Keratinocyte (primary cell): ENCODE measurements at regions not wholly inside any gene's neighbourhood (a gene's known extent, or its start where the extent isn't known, plus 50 kb on each side); places are given as distances from the start of the nearest gene placed in this dataset.
A peak's percentile ranks its signal among the peaks of the same experiment; 100 is the strongest.

Source experiments
- DNase-seq: peaks from one replicate; pipeline ENCODE4 v3.0.0-alpha.2; 2011; ENCODE audit warnings: low read depth, missing footprints, low spot score
- FAIRE-seq: peaks from 2 replicates; lab custom pipeline; 2011; peaks lifted over from hg19 to GRCh38; lab: Jason Lieb, UNC
- H2AFZ ChIP-seq: 2 replicates; pipeline ENCODE4 v1.6.0; 2012; ENCODE audit warnings: low read length, control low read depth, inconsistent platforms; ENCODE audit not compliant: control insufficient read depth
- H3K27ac ChIP-seq: 2 replicates; pipeline ENCODE4 v1.5.1; 2011; ENCODE audit warnings: low read length; ENCODE audit not compliant: control insufficient read depth, insufficient read depth
- H3K27me3 ChIP-seq: 3 replicates; pipeline ENCODE4 v1.6.0; 2011; ENCODE audit warnings: low read length; ENCODE audit not compliant: control insufficient read depth, insufficient read depth; ENCODE audit errors: extremely low read depth
- H3K36me3 ChIP-seq, 2 experiments: 2 replicates in 1 of 2; 3 replicates in 1 of 2; pipeline ENCODE4 v1.5.1; 2011; ENCODE audit warnings: low read length in 2 of 2, mild to moderate bottlenecking in 1 of 2; ENCODE audit not compliant: control insufficient read depth in 2 of 2, insufficient read depth in 2 of 2; ENCODE audit errors: extremely low read depth in 1 of 2
- H3K4me1 ChIP-seq: 3 replicates; pipeline ENCODE4 v1.5.1; 2011; ENCODE audit warnings: low read length; ENCODE audit not compliant: control insufficient read depth, insufficient read depth; ENCODE audit errors: extremely low read depth
- H3K4me2 ChIP-seq: 3 replicates; pipeline ENCODE4 v1.6.0; 2011; ENCODE audit warnings: low read depth, low read length; ENCODE audit not compliant: control insufficient read depth, insufficient read depth; ENCODE audit errors: extremely low read depth
- H3K4me3 ChIP-seq, 3 experiments: fragments of 200-600 bp in 1 of 3; sonication (generic) in 1 of 3; 2 replicates in 2 of 3; 3 replicates in 1 of 3; pipeline ENCODE4 v1.5.1; 2011 to 2016; ENCODE audit warnings: low read length in 3 of 3, mild to moderate bottlenecking in 3 of 3, control low read depth in 2 of 3, inconsistent platforms in 1 of 3, low read depth in 1 of 3, mixed read lengths in 1 of 3, mixed run types in 1 of 3, moderate library complexity in 1 of 3; ENCODE audit not compliant: control insufficient read depth in 2 of 3, insufficient read depth in 2 of 3; ENCODE audit errors: extremely low read depth in 1 of 3
- H3K79me2 ChIP-seq: 2 replicates; pipeline ENCODE4 v1.6.0; 2012; ENCODE audit warnings: low read length; ENCODE audit not compliant: control insufficient read depth, insufficient read depth
- H3K9ac ChIP-seq: 3 replicates; pipeline ENCODE4 v1.6.0; 2011; ENCODE audit warnings: low read length; ENCODE audit not compliant: control insufficient read depth, insufficient read depth; ENCODE audit errors: extremely low read depth
- H3K9me1 ChIP-seq: 3 replicates; pipeline ENCODE4 v1.6.0; 2011; ENCODE audit warnings: low read length; ENCODE audit not compliant: control insufficient read depth, insufficient read depth; ENCODE audit errors: extremely low read depth
- H3K9me3 ChIP-seq: 2 replicates; pipeline ENCODE4 v1.5.1; 2012; ENCODE audit warnings: low read depth, low read length; ENCODE audit not compliant: control insufficient read depth
- H4K20me1 ChIP-seq: 3 replicates; pipeline ENCODE4 v1.6.0; 2011; ENCODE audit warnings: low read length; ENCODE audit not compliant: control insufficient read depth, insufficient read depth; ENCODE audit errors: extremely low read depth
- CTCF ChIP-seq, 3 experiments: IDR thresholded peaks in 1 of 3; conservative IDR thresholded peaks in 1 of 3; optimal IDR thresholded peaks in 1 of 3; 2 replicates in 2 of 3; 3 replicates in 1 of 3; pipeline versions ENCODE3 to v1.5.1; 2011; ENCODE audit warnings: low read length in 3 of 3, mild to moderate bottlenecking in 3 of 3, moderate library complexity in 2 of 3, control low read depth in 1 of 3, inconsistent platforms in 1 of 3; ENCODE audit not compliant: insufficient read depth in 2 of 3; ENCODE audit errors: extremely low read depth in 1 of 3
- EZH2 ChIP-seq: IDR thresholded peaks from one replicate; pipeline ENCODE4 v1.6.1; 2012; ENCODE audit warnings: inconsistent platforms, mild to moderate bottlenecking, low read length, moderate library complexity
- dilution Hi-C: fragments of 300-500 bp; cut with MboI; formaldehyde crosslinking; loops from one replicate; pipeline ENCODE4 v1.7.0; 2020; ENCODE audit warnings: low sequenced_read_pairs; ENCODE audit not compliant: extremely low pct_ligation_motif_present

DNA sequence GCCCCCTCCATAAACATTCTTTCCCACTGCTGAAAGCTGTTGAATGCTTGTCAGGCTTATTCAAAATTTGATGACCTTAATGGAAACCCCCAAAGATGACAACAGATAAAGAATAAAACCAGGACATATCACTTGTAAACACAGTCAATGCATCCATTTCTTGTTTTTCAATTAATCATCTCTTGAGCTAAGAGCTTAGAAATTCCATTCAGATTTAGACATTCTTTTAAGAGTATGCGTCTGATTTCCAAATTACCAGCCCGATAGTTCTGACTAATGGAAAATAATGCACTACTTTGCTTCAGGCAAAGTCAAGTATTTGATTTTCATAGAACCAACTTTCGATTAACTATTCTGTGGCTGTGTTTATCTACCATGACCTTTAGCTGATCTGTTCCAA lies 100.6 kb upstream of the RUNX1 start:
- TF ChIP-seq EZH2 (no peak), CTCF (optimal IDR thresholded peaks at IDR 0.05 in 1 of 3, IDR thresholded peaks at IDR 0.05 in 1 of 3, conservative IDR thresholded peaks at IDR 0.05 in 1 of 3; ENCODE audit: extremely low read depth in 1 of 3, insufficient read depth in 2 of 3, low read length in 3 of 3) (no peak)
- dilution Hi-C loops: no loop called here
- Histone ChIP-seq H4K20me1 (no peaks in the 10 kb centered on the region), H3K4me3 (no peak overlapping the region), H3K36me3 (no peaks in the 10 kb centered on the region), H3K4me2 (peak overlapping the region; percentile 66), H3K9me3 (no peaks in the 10 kb centered on the region), H3K4me1 (peaks cover 72% of the 10 kb centered on the region), H3K79me2 (no peaks in the 10 kb centered on the region), H3K27ac (peak overlapping the region; percentile 74), H3K27me3 (no peaks in the 10 kb centered on the region), H3K9me1 (no peaks in the 10 kb centered on the region), H2AFZ (no peak overlapping the region), H3K9ac (peak overlapping the region; percentile 13)
- FAIRE-seq (peak; percentile 86), DNase-seq (peak; percentile 50)

GRCh38 chr21:35147439-35147838 lies 98.3 kb upstream of the RUNX1 start:
- dilution Hi-C loops: no loop called here
- Histone ChIP-seq H3K9me3 (no peaks in the 10 kb centered on the region), H3K27ac (peak overlapping the region; percentile 74), H3K9ac (peak overlapping the region; percentile 72), H3K9me1 (no peaks in the 10 kb centered on the region), H3K79me2 (no peaks in the 10 kb centered on the region), H3K4me2 (peak overlapping the region; percentile 49), H3K4me3 (no peak overlapping the region), H3K4me1 (peaks cover 72% of the 10 kb centered on the region), H4K20me1 (no peaks in the 10 kb centered on the region), H2AFZ (no peak overlapping the region), H3K27me3 (no peaks in the 10 kb centered on the region), H3K36me3 (no peaks in the 10 kb centered on the region)
- DNase-seq (peak; percentile 79), FAIRE-seq (peak; percentile 67)
- TF ChIP-seq CTCF (optimal IDR thresholded peaks at IDR 0.05 in 1 of 3, IDR thresholded peaks at IDR 0.05 in 1 of 3, conservative IDR thresholded peaks at IDR 0.05 in 1 of 3; ENCODE audit: extremely low read depth in 1 of 3, insufficient read depth in 2 of 3, low read length in 3 of 3): no peak
- TF ChIP-seq EZH2: no peak
